Progenitor cell of endocrine pancreas (in vitro differentiated cells): ENCODE measurements at regions not wholly inside any gene's neighbourhood (a gene's known extent, or its start where the extent isn't known, plus 50 kb on each side); places are given as distances from the start of the nearest gene placed in this dataset.

Source experiments
- DNase-seq: peaks from one replicate; pipeline ENCODE4 v3.0.0; 2021; ENCODE audit warnings: low spot score; ENCODE audit not compliant: unreplicated experiment
- H3K27ac Mint-ChIP-seq: 2 replicates; pipeline ENCODE4 v1.8.0; 2021; ENCODE audit warnings: mild to moderate bottlenecking, moderate library complexity, mixed read lengths
- H3K27me3 Mint-ChIP-seq: 2 replicates; pipeline ENCODE4 v1.8.0; 2021; ENCODE audit warnings: mixed read lengths
- H3K36me3 Mint-ChIP-seq: 2 replicates; pipeline ENCODE4 v1.8.0; 2022; ENCODE audit warnings: mixed read lengths; ENCODE audit not compliant: insufficient read depth
- H3K4me1 Mint-ChIP-seq: 2 replicates; pipeline ENCODE4 v1.8.0; 2021; ENCODE audit warnings: low read depth, mixed read lengths
- H3K4me3 Mint-ChIP-seq: 2 replicates; pipeline ENCODE4 v1.8.0; 2021; ENCODE audit warnings: low read depth, mild to moderate bottlenecking, moderate library complexity, mixed read lengths
- H3K9me3 Mint-ChIP-seq: 2 replicates; pipeline ENCODE4 v1.8.0; 2021; ENCODE audit warnings: low read depth, mixed read lengths
- CTCF ChIP-seq: fragments of 200-600 bp; sonication (generic); IDR thresholded peaks from one replicate; pipeline ENCODE4 v1.5.0; 2021; ENCODE audit warnings: antibody characterized with exemption, mild to moderate bottlenecking; ENCODE audit not compliant: unreplicated experiment

- no peaks in the 10 kb centered on the region for H3K36me3 Mint-ChIP-seq
- H3K4me3 Mint-ChIP-seq = no peak overlapping the region
- H3K27me3 Mint-ChIP-seq = no peaks in the 10 kb centered on the region
- no peak for DNase-seq
- no peak overlapping the region for H3K27ac Mint-ChIP-seq
- H3K9me3 Mint-ChIP-seq = no peaks in the 10 kb centered on the region
- no peaks in the 10 kb centered on the region for H3K4me1 Mint-ChIP-seq
- no peak for TF ChIP-seq CTCF
These were observed 303.0 kb downstream of the ARL4A start for GRCh38 chr7:12990440-12990839.

- no peak overlapping the region for H3K27ac Mint-ChIP-seq
- no peaks in the 10 kb centered on the region for H3K4me1 Mint-ChIP-seq
- no peak for TF ChIP-seq CTCF
- H3K9me3 Mint-ChIP-seq = peaks cover under 1% of the 10 kb centered on the region
- H3K27me3 Mint-ChIP-seq = no peaks in the 10 kb centered on the region
- no peak overlapping the region for H3K4me3 Mint-ChIP-seq
- DNase-seq = no peak
- H3K36me3 Mint-ChIP-seq = no peaks in the 10 kb centered on the region
These were observed 305.6 kb downstream of the ARL4A start for GRCh38 chr7:12993025-12993424.

GRCh38 chr7:12995912-12996469 is 308.6 kb downstream of the ARL4A start:
- Mint-ChIP-seq H3K27me3 (no peaks in the 10 kb centered on the region), H3K36me3 (peaks cover 2% of the 10 kb centered on the region), H3K4me3 (no peak overlapping the region), H3K4me1 (no peaks in the 10 kb centered on the region), H3K27ac (no peak overlapping the region), H3K9me3 (peaks cover 22% of the 10 kb centered on the region)
- no peak for TF ChIP-seq CTCF
- DNase-seq = no peak

- no peak for TF ChIP-seq CTCF
- Mint-ChIP-seq H3K36me3 (no peaks in the 10 kb centered on the region), H3K27ac (no peak overlapping the region), H3K9me3 (peaks cover 7% of the 10 kb centered on the region), H3K4me3 (no peak overlapping the region), H3K4me1 (no peaks in the 10 kb centered on the region), H3K27me3 (no peaks in the 10 kb centered on the region)
- DNase-seq = no peak
These were observed 319.9 kb downstream of the ARL4A start for GRCh38 chr7:13007331-13007730.

GRCh38 chr7:13009517-13009916 is 322.1 kb downstream of the ARL4A start:
- Mint-ChIP-seq H3K9me3 (peaks cover 7% of the 10 kb centered on the region), H3K27ac (no peak overlapping the region), H3K4me1 (no peaks in the 10 kb centered on the region), H3K36me3 (no peaks in the 10 kb centered on the region), H3K4me3 (no peak overlapping the region), H3K27me3 (no peaks in the 10 kb centered on the region)
- no peak for DNase-seq
- TF ChIP-seq CTCF = no peak
